Activated B cell treated with CpG ODN at 0.5 μM for 24 hours (primary cell): ENCODE measurements at regions not wholly inside any gene's neighbourhood (a gene's known extent, or its start where the extent isn't known, plus 50 kb on each side); places are given as distances from the start of the nearest gene placed in this dataset.

ENCODE experiments used
- ATAC-seq: fragments of 200-7000 bp; cut with Tn5 transposase; one replicate; pipeline ENCODE4 v1.10.0; 2021; ENCODE audit warnings: low read depth, mild to moderate bottlenecking, moderate library complexity
- CTCF ChIA-PET: fragments of 350-600 bp; sonication (Branson Sonifier 250); formaldehyde crosslinking; loops from one replicate; lab custom pipeline; 2021; ENCODE audit warnings: antibody characterized with exemption; lab: Charles Lee
- POLR2A ChIA-PET: fragments of 350-600 bp; sonication (Branson Sonifier 250); formaldehyde crosslinking; loops from one replicate; lab custom pipeline; 2021; ENCODE audit warnings: antibody characterized with exemption; lab: Charles Lee
- DNase-seq: peaks from one replicate; pipeline ENCODE4 v3.0.0; 2022
- H3K27ac Mint-ChIP-seq: one replicate; pipeline ENCODE4 v1.8.0; 2020; ENCODE audit warnings: mixed read lengths
- H3K27me3 Mint-ChIP-seq: one replicate; pipeline ENCODE4 v1.8.0; 2021; ENCODE audit warnings: mixed read lengths
- H3K36me3 Mint-ChIP-seq: one replicate; pipeline ENCODE4 v1.8.0; 2021; ENCODE audit warnings: low read depth, mixed read lengths
- H3K4me1 Mint-ChIP-seq: one replicate; pipeline ENCODE4 v1.8.0; 2021; ENCODE audit warnings: mixed read lengths
- H3K4me3 Mint-ChIP-seq: one replicate; pipeline ENCODE4 v1.8.0; 2020; ENCODE audit warnings: mild to moderate bottlenecking, mixed read lengths
- H3K9me3 Mint-ChIP-seq: one replicate; pipeline ENCODE4 v1.8.0; 2020; ENCODE audit warnings: mixed read lengths
- CTCF ChIP-seq: fragments of 200-600 bp; IDR thresholded peaks from one replicate; pipeline ENCODE4 v1.8.0; 2022; ENCODE audit warnings: antibody characterized with exemption, mild to moderate bottlenecking
- intact Hi-C: fragments of 100-400 bp; cut with micrococcal nuclease; formaldehyde crosslinking; loops from one replicate; pipeline ENCODE4 v1.15.1; 2024

GRCh38 chr3:84277562-84278224, 681.1 kb upstream of the CADM2 start:
- ChIA-PET CTCF (no interaction called here), POLR2A (no interaction called here)
- intact Hi-C loops: no loop called here
- Mint-ChIP-seq H3K4me3 (no peak overlapping the region), H3K27ac (no peak overlapping the region), H3K36me3 (no peaks in the 10 kb centered on the region), H3K4me1 (no peaks in the 10 kb centered on the region), H3K9me3 (peaks cover 5% of the 10 kb centered on the region), H3K27me3 (no peaks in the 10 kb centered on the region)
- ATAC-seq: no peak
- TF ChIP-seq CTCF: no peak
- no peak for DNase-seq

GRCh38 chr3:84292128-84292527, 666.7 kb upstream of the CADM2 start:
- peaks cover 7% of the 10 kb centered on the region for H3K9me3 Mint-ChIP-seq
- DNase-seq: no peak
- no peak overlapping the region for H3K4me3 Mint-ChIP-seq
- CTCF ChIA-PET: no interaction called here
- H3K27ac Mint-ChIP-seq: no peak overlapping the region
- no peaks in the 10 kb centered on the region for H3K27me3 Mint-ChIP-seq
- POLR2A ChIA-PET: no interaction called here
- intact Hi-C loops: no loop called here
- H3K36me3 Mint-ChIP-seq: no peaks in the 10 kb centered on the region
- ATAC-seq: no peak
- H3K4me1 Mint-ChIP-seq: no peaks in the 10 kb centered on the region
- TF ChIP-seq CTCF: no peak

GRCh38 chr3:84299329-84299728, 659.5 kb upstream of the CADM2 start:
- intact Hi-C loops: no loop called here
- ATAC-seq (no peak), DNase-seq (no peak)
- no peaks in the 10 kb centered on the region for H3K4me1 Mint-ChIP-seq
- ChIA-PET CTCF (no interaction called here), POLR2A (no interaction called here)
- H3K36me3 Mint-ChIP-seq: no peaks in the 10 kb centered on the region
- peaks cover 2% of the 10 kb centered on the region for H3K9me3 Mint-ChIP-seq
- no peak overlapping the region for H3K4me3 Mint-ChIP-seq
- no peak overlapping the region for H3K27ac Mint-ChIP-seq
- no peak for TF ChIP-seq CTCF
- no peaks in the 10 kb centered on the region for H3K27me3 Mint-ChIP-seq

- Mint-ChIP-seq H3K9me3 (no peaks in the 10 kb centered on the region), H3K4me3 (no peak overlapping the region), H3K36me3 (no peaks in the 10 kb centered on the region)
These were observed 654.6 kb upstream of the CADM2 start for GRCh38 chr3:84304214-84304613.

GRCh38 chr3:84307339-84307738, 651.5 kb upstream of the CADM2 start:
- intact Hi-C loops: no loop called here
- Mint-ChIP-seq H3K27me3 (no peaks in the 10 kb centered on the region), H3K9me3 (no peaks in the 10 kb centered on the region), H3K27ac (no peak overlapping the region), H3K36me3 (no peaks in the 10 kb centered on the region), H3K4me3 (no peak overlapping the region), H3K4me1 (no peaks in the 10 kb centered on the region)
- TF ChIP-seq CTCF: no peak
- CTCF ChIA-PET: no interaction called here
- ATAC-seq: no peak
- DNase-seq: no peak
- POLR2A ChIA-PET: no interaction called here

More at GRCh38 chr3:84304214-84304613, 654.6 kb upstream of the CADM2 start:
- no peak for ATAC-seq
- POLR2A ChIA-PET: no interaction called here
- intact Hi-C loops: no loop called here
- CTCF ChIA-PET: no interaction called here
- DNase-seq: no peak
- Mint-ChIP-seq H3K4me1 (no peaks in the 10 kb centered on the region), H3K27me3 (no peaks in the 10 kb centered on the region), H3K27ac (no peak overlapping the region)
- TF ChIP-seq CTCF: no peak
